K562 (cell line): ENCODE measurements at regions not wholly inside any gene's neighbourhood (a gene's known extent, or its start where the extent isn't known, plus 50 kb on each side); places are given as distances from the start of the nearest gene placed in this dataset.

ENCODE experiments used
- ATAC-seq: fragments of 200-7000 bp; cut with Tn5 transposase; 3 replicates; pipeline ENCODE4 v1.9.1; 2020; ENCODE audit warnings: moderate library complexity
- BruUV-seq: library from RNA; stranded (reverse); fragments of 400-500 nt; replicated peaks from 2 replicates; lab custom pipeline; 2021; lab: Mats Ljungman, UMichigan
- CTCF ChIA-PET: fragments of 300-600 bp; formaldehyde crosslinking; extraction: SDS; loops from one replicate; lab custom pipeline; 2021; ENCODE audit warnings: low intra/inter-chr PET ratio; lab: Yijun Ruan, JAX
- POLR2A ChIA-PET: fragments of 300-600, 350-650 bp; sonication (Branson Sonifier 250); formaldehyde crosslinking; extraction: SDS; loops from one replicate; lab custom pipeline; 2021; ENCODE audit warnings: antibody characterized with exemption, inconsistent platforms; lab: Yijun Ruan, JAX
- DNase-seq, 4 experiments: peaks; one replicate each; pipeline versions ENCODE4 v3.0.0 to v3.0.0-alpha.2; 2011 to 2018; ENCODE audit warnings: low spot score in 3 of 4, mixed read lengths in 3 of 4; ENCODE audit errors: extremely low read depth in 1 of 4
- FAIRE-seq: peaks from 2 replicates; lab custom pipeline; 2011; peaks lifted over from hg19 to GRCh38; lab: Jason Lieb, UNC
- H2AFZ ChIP-seq: 2 replicates; pipeline ENCODE4 v1.6.0; 2011; ENCODE audit warnings: low read depth, low read length, control low read depth, inconsistent platforms
- H3K27ac ChIP-seq: fragments of 200-600 bp; 3 replicates; pipeline ENCODE4 v1.8.0; 2011; ENCODE audit warnings: low read depth, mild to moderate bottlenecking, control low read depth, inconsistent platforms, low read length, moderate library complexity, mixed read lengths; ENCODE audit errors: extremely low read depth
- H3K27me3 ChIP-seq, 2 experiments: fragments of 300-600 bp in 1 of 2; 2 replicates in 1 of 2; 3 replicates in 1 of 2; pipeline versions ENCODE4 v1.6.0 to v1.8.0; 2011; ENCODE audit warnings: inconsistent platforms in 2 of 2, low read length in 2 of 2, mild to moderate bottlenecking in 1 of 2, mixed read lengths in 1 of 2, moderate library complexity in 1 of 2; ENCODE audit not compliant: control insufficient read depth in 2 of 2, insufficient read depth in 2 of 2
- H3K36me3 ChIP-seq: fragments of 300-600 bp; 3 replicates; pipeline ENCODE4 v1.8.0; 2011; ENCODE audit warnings: mild to moderate bottlenecking, low read length, inconsistent platforms; ENCODE audit not compliant: control insufficient read depth, insufficient read depth
- H3K4me1 ChIP-seq, 2 experiments: fragments of 200-600 bp in 1 of 2; replicated peaks in 1 of 2; 2 replicates in 1 of 2; 3 replicates in 1 of 2; pipeline versions ENCODE4 v1.5.1 to v1.8.0; 2011; ENCODE audit warnings: inconsistent platforms in 2 of 2, low read length in 2 of 2, mild to moderate bottlenecking in 1 of 2, mixed read lengths in 1 of 2, moderate library complexity in 1 of 2; ENCODE audit not compliant: control insufficient read depth in 2 of 2, insufficient read depth in 2 of 2
- H3K4me2 ChIP-seq: 2 replicates; pipeline ENCODE4 v1.6.1; 2011; ENCODE audit warnings: low read length, control low read depth, inconsistent platforms, mixed read lengths; ENCODE audit not compliant: insufficient read depth
- H3K4me3 ChIP-seq: fragments of 200-600 bp; sonication (generic), shearing (Covaris generic); 2 replicates; pipeline ENCODE4 v1.5.1; 2016; ENCODE audit warnings: control low read depth, inconsistent platforms
- H3K79me2 ChIP-seq: fragments of 200-600 bp; 3 replicates; pipeline ENCODE4 v1.8.0; 2011; ENCODE audit warnings: low read length, inconsistent platforms; ENCODE audit not compliant: control insufficient read depth, insufficient read depth
- H3K9ac ChIP-seq, 2 experiments: 2 replicates each; pipeline versions ENCODE4 v1.6.0 to v1.6.1; 2011; ENCODE audit warnings: low read depth in 2 of 2, low read length in 2 of 2, control low read depth in 1 of 2, inconsistent platforms in 1 of 2, mild to moderate bottlenecking in 1 of 2, mixed read lengths in 1 of 2; ENCODE audit not compliant: insufficient read depth in 1 of 2
- H3K9me1 ChIP-seq: one replicate; pipeline ENCODE4 v1.6.0; 2011; ENCODE audit warnings: inconsistent platforms, mild to moderate bottlenecking, low read length, moderate library complexity; ENCODE audit not compliant: control insufficient read depth, insufficient read depth
- H3K9me3 ChIP-seq: replicated peaks from 2 replicates; pipeline ENCODE4 v1.5.1; 2011; ENCODE audit warnings: low read depth, low read length, inconsistent platforms; ENCODE audit not compliant: control insufficient read depth, insufficient read depth
- H4K20me1 ChIP-seq: replicated peaks from 2 replicates; pipeline ENCODE4 v1.6.1; 2011; ENCODE audit warnings: low read length, inconsistent platforms, mixed read lengths; ENCODE audit not compliant: control insufficient read depth, insufficient read depth
- ARID1B ChIP-seq: fragments of 450-650 bp; IDR thresholded peaks from 2 replicates; pipeline ENCODE4 v1.6.1; 2016; ENCODE audit warnings: antibody characterized with exemption, mild to moderate bottlenecking, inconsistent platforms
- GTF2A2 ChIP-seq: IDR thresholded peaks from 2 replicates; pipeline ENCODE4 v1.6.1; 2016; ENCODE audit warnings: mild to moderate bottlenecking, missing genetic modification characterization, missing compliant biosample characterization
- KAT8 ChIP-seq: fragments of 450-650 bp; IDR thresholded peaks from 2 replicates; pipeline ENCODE4 v1.6.1; 2016; ENCODE audit warnings: low read depth, mild to moderate bottlenecking
- PURB ChIP-seq: sonication (generic); formaldehyde crosslinking; IDR thresholded peaks from 2 replicates; pipeline ENCODE4 v1.9.0; 2021; ENCODE audit warnings: low read depth, mild to moderate bottlenecking, missing genetic modification reagents
- RFX5 ChIP-seq: IDR thresholded peaks from 2 replicates; pipeline ENCODE4 v1.6.1; 2011; ENCODE audit warnings: low read depth, mild to moderate bottlenecking, improper control_type of control experiment, low read length
- SMARCE1 ChIP-seq: fragments of 450-650 bp; IDR thresholded peaks from 2 replicates; pipeline ENCODE4 v1.7.1; 2016; ENCODE audit warnings: mild to moderate bottlenecking
- ZFX ChIP-seq: sonication (generic); formaldehyde crosslinking; IDR thresholded peaks from 2 replicates; pipeline ENCODE4 v1.8.0; 2022; ENCODE audit warnings: mild to moderate bottlenecking, missing genetic modification reagents, moderate library complexity
- ZSCAN32 ChIP-seq: fragments of 450-650 bp; formaldehyde crosslinking; IDR thresholded peaks from 2 replicates; pipeline ENCODE4 v1.4.0; 2020; ENCODE audit warnings: mild to moderate bottlenecking, moderate library complexity
- WGBS: fragments of 100-300 bp; shearing (Covaris generic); methylation state at CpG from one replicate; pipeline ENCODE4 v1.1.6; 2016; ENCODE audit warnings: low coverage, mixed read lengths; ENCODE audit not compliant: insufficient coverage; ENCODE audit errors: missing lambda C conversion rate; 5-methylcytosine and 5-hydroxymethylcytosine counted together
- in situ Hi-C: fragments of 300-500 bp; cut with MboI; formaldehyde crosslinking; loops from 4 replicates; pipeline ENCODE4 v1.15.0; 2018; ENCODE audit warnings: inconsistent platforms, mixed read lengths
- intact Hi-C: fragments of 100-400 bp; cut with micrococcal nuclease; formaldehyde crosslinking; loops from 2 replicates; pipeline ENCODE4 v1.14.2; 2022

DNA sequence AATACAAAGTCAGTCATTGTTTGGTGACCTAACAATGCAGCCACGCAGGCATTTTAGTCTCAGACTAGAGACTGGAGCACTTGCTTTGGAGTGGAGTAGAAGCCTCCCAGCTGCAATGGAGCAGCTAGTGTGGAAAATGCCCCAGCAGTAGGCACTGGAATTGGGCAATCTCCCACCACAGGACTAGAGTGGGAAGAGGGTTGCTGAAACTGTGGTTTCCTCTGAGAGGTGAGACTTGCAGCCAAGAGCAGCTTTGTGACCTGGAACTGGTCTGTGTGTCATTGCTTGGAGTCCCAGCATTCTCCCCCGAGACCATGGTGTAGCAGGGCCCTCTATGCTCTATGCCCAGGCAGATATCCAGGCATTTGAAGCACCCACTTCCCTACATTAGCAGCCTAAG is 556.3 kb downstream of the UQCRFS1 start:
- TF ChIP-seq KAT8 (no peak), ZFX (CRISPR knock-in tag) (no peak), SMARCE1 (no peak), ARID1B (no peak), GTF2A2 (tag) (no peak), RFX5 (no peak)
- Histone ChIP-seq H3K27ac (no peak overlapping the region), H2AFZ (no peak overlapping the region), H3K4me1 (no peaks in the 10 kb centered on the region), H3K79me2 (no peaks in the 10 kb centered on the region), H3K4me2 (no peak overlapping the region), H3K9ac (no peak overlapping the region), H3K4me3 (no peak overlapping the region), H3K27me3 (no peaks in the 10 kb centered on the region), H3K9me3 (no peaks in the 10 kb centered on the region), H3K36me3 (no peaks in the 10 kb centered on the region), H4K20me1 (no peaks in the 10 kb centered on the region), H3K9me1 (no peaks in the 10 kb centered on the region)
- ATAC-seq (no peak), DNase-seq (no peak), FAIRE-seq (no peak)
- no TSS peak for BruUV-seq
- ChIA-PET CTCF (no interaction called here), POLR2A (interaction anchor here (0.7 kb wide), 3 partner anchors 119 to 286 kb away, joined by 3 to 6 read pairs (median 3); no protein-coding TSS in a partner anchor)
- in situ Hi-C loops, result no loop called here
- 48% methylated on average over 2 of the region's 2 CpGs for WGBS
- intact Hi-C loops, result no loop called here

- POLR2A ChIA-PET, result interaction anchor here (1.1 kb wide), 1 partner anchor 13 kb away, joined by 3 read pairs; no protein-coding TSS in a partner anchor
- no peak for FAIRE-seq
These were observed 557.9 kb downstream of the UQCRFS1 start for GRCh38 chr19:28655054-28655453.

More at GRCh38 chr19:28655054-28655453, 557.9 kb downstream of the UQCRFS1 start:
- no peak overlapping the region for H3K4me2 ChIP-seq
- no peak overlapping the region for H3K27ac ChIP-seq
- no peak for DNase-seq
- H3K4me1 ChIP-seq, result no peaks in the 10 kb centered on the region
- H2AFZ ChIP-seq, result no peak overlapping the region
- no peaks in the 10 kb centered on the region for H4K20me1 ChIP-seq
- CTCF ChIA-PET, result no interaction called here
- H3K9me1 ChIP-seq, result no peaks in the 10 kb centered on the region
- no peak for ATAC-seq
- no peaks in the 10 kb centered on the region for H3K79me2 ChIP-seq
- WGBS, result 56% methylated on average over 5 of the region's 5 CpGs
- no TSS peak for BruUV-seq
- no peaks in the 10 kb centered on the region for H3K36me3 ChIP-seq
- H3K27me3 ChIP-seq, result no peaks in the 10 kb centered on the region
- H3K9ac ChIP-seq, result no peak overlapping the region
- in situ Hi-C loops (no loop called here), intact Hi-C loops (no loop called here)
- no peaks in the 10 kb centered on the region for H3K9me3 ChIP-seq
- no peak overlapping the region for H3K4me3 ChIP-seq
- no peak for TF ChIP-seq PURB (CRISPR knock-in tag)
- TF ChIP-seq ZSCAN32 (CRISPR knock-in tag), result no peak
- TF ChIP-seq, all 486 proteins: peak for 0
